ENCODE measurements at regions not wholly inside any gene's neighbourhood (a gene's known extent, or its start where the extent isn't known, plus 50 kb on each side); places are given as distances from the start of the nearest gene placed in this dataset.

GRCh38 chr15:57796146-57796545, 89.6 kb downstream of the POLR2M start:
- Histone ChIP-seq H3K79me2 (ENCODE audit: insufficient read depth, low read length) (no peaks in the 10 kb centered on the region), H4K20me1 (ENCODE audit: insufficient read depth, low read length) (no peaks in the 10 kb centered on the region), H2AFZ (ENCODE audit: low read length) (no peak overlapping the region), H3K4me2 (ENCODE audit: low read depth, low read length) (no peak overlapping the region), H3K4me1 (ENCODE audit: insufficient read depth, low read length) (no peaks in the 10 kb centered on the region), H3K9me3 (ENCODE audit: low read length) (no peaks in the 10 kb centered on the region), H3K36me3 (replicated peaks in 1 of 2; ENCODE audit: control insufficient read depth in 1 of 2, insufficient read depth in 2 of 2, low read length in 2 of 2) (no peaks in the 10 kb centered on the region), H3K9ac (ENCODE audit: insufficient read depth, low read depth, low read length) (no peak overlapping the region), H3K4me3 (replicated peaks in 1 of 3; ENCODE audit: insufficient read depth in 1 of 3, low read depth in 2 of 3, low read length in 3 of 3) (no peak overlapping the region), H3K27ac (ENCODE audit: extremely low read length, insufficient read depth, low read length) (no peak overlapping the region), H3K27me3 (ENCODE audit: control insufficient read depth in 1 of 2, insufficient read depth in 2 of 2, low read length in 2 of 2) (peaks cover 0 to 5% of the 10 kb centered on the region in 2 experiments; a peak in 1 of 5 replicates)
- ChIA-PET CTCF (ENCODE audit: low intra/inter-chr PET ratio, low total read pairs) (no interaction called here), POLR2A (no interaction called here)
- intact Hi-C loops (cut with micrococcal nuclease; ENCODE audit: unreplicated experiment), result no loop called here
- 8% methylated on average over 1 of the region's 1 CpG for WGBS (ENCODE audit: low lambda C conversion rate)
- ATAC-seq (no peak), DNase-seq (ENCODE audit: low spot score) (no peak), FAIRE-seq (no peak)
- in situ Hi-C loops (cut with HindIII; ENCODE audit: extremely low pct_ligation_motif_present, low pct_unique_long_range_greater_than_20kb), result no loop called here
- no peak for TF ChIP-seq ZNF773 (CRISPR knock-in tag; IDR thresholded peaks at IDR 0.05; ENCODE audit: borderline replicate concordance)
- no peak for TF ChIP-seq ZNF512 (CRISPR knock-in tag; IDR thresholded peaks at IDR 0.05)
- TF ChIP-seq KLF9 (CRISPR knock-in tag; IDR thresholded peaks at IDR 0.05; ENCODE audit: low read depth), result no peak
- BruUV-seq (replicated peaks), result no TSS peak

DNA sequence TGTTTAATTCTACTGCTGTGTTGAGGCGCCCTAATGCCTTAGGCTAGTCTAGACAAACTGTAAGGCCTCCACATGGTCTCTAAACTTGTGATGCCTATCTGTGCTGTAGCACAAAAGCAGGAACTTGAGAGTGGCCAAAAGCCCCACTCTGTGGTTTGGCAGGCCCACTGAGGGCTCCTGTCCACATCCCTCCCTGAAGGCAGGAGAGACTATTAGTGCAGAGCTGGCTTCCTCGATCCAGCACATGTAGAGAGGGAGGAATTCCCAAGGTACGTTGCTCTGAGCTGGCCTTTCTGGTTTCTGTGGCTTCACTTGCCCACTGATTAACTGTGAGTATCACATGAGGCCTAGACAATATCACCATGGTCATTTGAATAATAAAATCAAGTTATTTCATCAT, 90.6 kb downstream of the POLR2M start:
- Histone ChIP-seq H3K4me1 (ENCODE audit: insufficient read depth, low read length) (no peaks in the 10 kb centered on the region), H3K9ac (ENCODE audit: insufficient read depth, low read depth, low read length) (no peak overlapping the region), H3K79me2 (ENCODE audit: insufficient read depth, low read length) (no peaks in the 10 kb centered on the region), H3K36me3 (replicated peaks in 1 of 2; ENCODE audit: control insufficient read depth in 1 of 2, insufficient read depth in 2 of 2, low read length in 2 of 2) (no peaks in the 10 kb centered on the region), H3K4me3 (replicated peaks in 1 of 3; ENCODE audit: insufficient read depth in 1 of 3, low read depth in 2 of 3, low read length in 3 of 3) (no peak overlapping the region), H2AFZ (ENCODE audit: low read length) (no peak overlapping the region), H3K27ac (ENCODE audit: extremely low read length, insufficient read depth, low read length) (no peak overlapping the region), H3K9me3 (ENCODE audit: low read length) (no peaks in the 10 kb centered on the region), H3K4me2 (ENCODE audit: low read depth, low read length) (no peak overlapping the region), H3K27me3 (ENCODE audit: control insufficient read depth in 1 of 2, insufficient read depth in 2 of 2, low read length in 2 of 2) (no peaks in the 10 kb centered on the region; a peak in 1 of 5 replicates), H4K20me1 (ENCODE audit: insufficient read depth, low read length) (no peaks in the 10 kb centered on the region)
- CTCF ChIA-PET (ENCODE audit: low intra/inter-chr PET ratio, low total read pairs), result no interaction called here
- POLR2A ChIA-PET, result no interaction called here
- in situ Hi-C loops (cut with HindIII; ENCODE audit: extremely low pct_ligation_motif_present, low pct_unique_long_range_greater_than_20kb), result no loop called here
- FAIRE-seq (no peak), ATAC-seq (no peak), DNase-seq (ENCODE audit: low spot score) (no peak)
- intact Hi-C loops (cut with micrococcal nuclease; ENCODE audit: unreplicated experiment), result no loop called here
- BruUV-seq (replicated peaks), result no TSS peak
- WGBS (ENCODE audit: low lambda C conversion rate), result 0% methylated on average over 1 of the region's 3 CpGs
- TF ChIP-seq SUZ12 (IDR thresholded peaks at IDR 0.05; ENCODE audit: low read depth, low read length), result no peak
- no peak for TF ChIP-seq ARNTL (CRISPR knock-in tag; IDR thresholded peaks at IDR 0.05)
- TF ChIP-seq GATAD2A (CRISPR knock-in tag; IDR thresholded peaks at IDR 0.05), result no peak
- no peak for TF ChIP-seq THYN1 (CRISPR knock-in tag; IDR thresholded peaks at IDR 0.05; ENCODE audit: borderline replicate concordance, low read depth)
- no peak for TF ChIP-seq ZNF138 (CRISPR knock-in tag; IDR thresholded peaks at IDR 0.05; ENCODE audit: low read depth)
- TF ChIP-seq RFX5 (IDR thresholded peaks at IDR 0.05; ENCODE audit: low read depth, low read length), result no peak
- no peak for TF ChIP-seq ZFP82 (CRISPR knock-in tag; IDR thresholded peaks at IDR 0.05; ENCODE audit: borderline replicate concordance)
- no peak for TF ChIP-seq SMYD3 (CRISPR knock-in tag; IDR thresholded peaks at IDR 0.05)
- no peak for TF ChIP-seq IRF9 (CRISPR knock-in tag; IDR thresholded peaks at IDR 0.05; ENCODE audit: borderline replicate concordance)
- no peak for TF ChIP-seq ZNF232 (CRISPR knock-in tag; IDR thresholded peaks at IDR 0.05; ENCODE audit: borderline replicate concordance)
- TF ChIP-seq ZNF274 (CRISPR knock-in tag; IDR thresholded peaks at IDR 0.05), result no peak
- no peak for TF ChIP-seq RARG (CRISPR knock-in tag; IDR thresholded peaks at IDR 0.05; ENCODE audit: low read depth)
- TF ChIP-seq ZNF800 (CRISPR knock-in tag; IDR thresholded peaks at IDR 0.05), result no peak

All from HepG2 (cell line).